ENCODE measurements at regions not wholly inside any gene's neighbourhood (a gene's known extent, or its start where the extent isn't known, plus 50 kb on each side); places are given as distances from the start of the nearest gene placed in this dataset.

GRCh38 chr1:218557731-218558130 is 212.6 kb downstream of the TGFB2 start:
- intact Hi-C loops (cut with micrococcal nuclease; ENCODE audit: unreplicated experiment): loop anchor here (2.0 to 5.0 kb wide), 3 partner anchors 57 to 115 kb away; no protein-coding TSS in a partner anchor
- peaks cover 8% of the 10 kb centered on the region for H3K36me3 Mint-ChIP-seq (ENCODE audit: insufficient read depth, unreplicated experiment)
- peak; percentile 86 for DNase-seq
- no peaks in the 10 kb centered on the region for H3K27me3 Mint-ChIP-seq (ENCODE audit: unreplicated experiment)
- H3K4me1 Mint-ChIP-seq (ENCODE audit: low read depth, unreplicated experiment): peaks cover 52% of the 10 kb centered on the region
- CTCF ChIA-PET: interaction anchor here (0.9 kb wide), 3 partner anchors 9 to 213 kb away, joined by 3 read pairs; partner anchors contain the start of gene TGFB2
- peak overlapping the region; percentile 72 for H3K27ac Mint-ChIP-seq (ENCODE audit: unreplicated experiment)
- no TSS peak for BruUV-seq (replicated peaks)
- TF ChIP-seq, protein P1, sequence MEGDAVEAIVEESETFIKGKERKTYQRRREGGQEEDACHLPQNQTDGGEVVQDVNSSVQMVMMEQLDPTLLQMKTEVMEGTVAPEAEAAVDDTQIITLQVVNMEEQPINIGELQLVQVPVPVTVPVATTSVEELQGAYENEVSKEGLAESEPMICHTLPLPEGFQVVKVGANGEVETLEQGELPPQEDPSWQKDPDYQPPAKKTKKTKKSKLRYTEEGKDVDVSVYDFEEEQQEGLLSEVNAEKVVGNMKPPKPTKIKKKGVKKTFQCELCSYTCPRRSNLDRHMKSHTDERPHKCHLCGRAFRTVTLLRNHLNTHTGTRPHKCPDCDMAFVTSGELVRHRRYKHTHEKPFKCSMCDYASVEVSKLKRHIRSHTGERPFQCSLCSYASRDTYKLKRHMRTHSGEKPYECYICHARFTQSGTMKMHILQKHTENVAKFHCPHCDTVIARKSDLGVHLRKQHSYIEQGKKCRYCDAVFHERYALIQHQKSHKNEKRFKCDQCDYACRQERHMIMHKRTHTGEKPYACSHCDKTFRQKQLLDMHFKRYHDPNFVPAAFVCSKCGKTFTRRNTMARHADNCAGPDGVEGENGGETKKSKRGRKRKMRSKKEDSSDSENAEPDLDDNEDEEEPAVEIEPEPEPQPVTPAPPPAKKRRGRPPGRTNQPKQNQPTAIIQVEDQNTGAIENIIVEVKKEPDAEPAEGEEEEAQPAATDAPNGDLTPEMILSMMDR (IDR thresholded peaks at IDR 0.05; ENCODE audit: unreplicated experiment): no peak
- H3K4me3 Mint-ChIP-seq (ENCODE audit: low read depth, unreplicated experiment): peak overlapping the region; percentile 19
- peaks cover 11% of the 10 kb centered on the region for H3K9me3 Mint-ChIP-seq (ENCODE audit: low read depth, unreplicated experiment)

DNA sequence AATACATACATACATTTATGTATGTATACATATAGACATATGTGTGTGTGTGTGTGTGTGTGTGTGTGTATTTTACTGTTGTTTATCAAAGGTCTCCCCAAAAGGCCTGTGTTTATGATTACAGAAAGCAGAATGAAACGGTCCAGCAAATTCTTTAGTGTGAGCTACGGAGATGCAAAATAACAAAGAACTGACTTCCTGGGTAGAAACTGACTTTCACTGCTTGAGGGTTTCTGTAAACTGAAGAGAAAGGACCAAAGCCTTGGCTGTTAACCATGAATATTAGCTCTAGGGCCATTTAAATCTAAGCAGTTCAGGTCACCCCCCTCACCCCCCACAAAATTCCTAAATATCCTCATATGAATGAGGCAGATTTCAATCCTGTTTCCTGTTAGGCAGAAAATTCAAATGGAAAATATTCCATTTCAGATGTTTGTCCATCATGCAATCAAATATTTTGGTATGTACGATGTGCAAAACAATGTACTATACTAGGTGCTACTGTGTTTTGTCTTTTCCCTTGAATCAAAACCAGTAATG is 213.2 kb downstream of the TGFB2 start:
- no peak overlapping the region for H3K4me3 Mint-ChIP-seq (ENCODE audit: low read depth, unreplicated experiment)
- CTCF ChIA-PET: interaction anchor here (0.6 to 0.9 kb wide), 4 partner anchors 10 to 213 kb away, joined by 3 read pairs; partner anchors contain the start of gene TGFB2
- H3K9me3 Mint-ChIP-seq (ENCODE audit: low read depth, unreplicated experiment): peaks cover 10% of the 10 kb centered on the region
- H3K27me3 Mint-ChIP-seq (ENCODE audit: unreplicated experiment): no peaks in the 10 kb centered on the region
- TF ChIP-seq, protein P1 (IDR thresholded peaks at IDR 0.05; ENCODE audit: unreplicated experiment): no peak
- no TSS peak for BruUV-seq (replicated peaks)
- peaks cover 8% of the 10 kb centered on the region for H3K36me3 Mint-ChIP-seq (ENCODE audit: insufficient read depth, unreplicated experiment)
- H3K4me1 Mint-ChIP-seq (ENCODE audit: low read depth, unreplicated experiment): peaks cover 48% of the 10 kb centered on the region
- intact Hi-C loops (cut with micrococcal nuclease; ENCODE audit: unreplicated experiment): loop anchor here (5.0 kb wide), 2 partner anchors 99 to 114 kb away; no protein-coding TSS in a partner anchor
- no peak overlapping the region for H3K27ac Mint-ChIP-seq (ENCODE audit: unreplicated experiment)
- DNase-seq: no peak

GRCh38 chr1:218565377-218565776 is 220.2 kb downstream of the TGFB2 start:
- BruUV-seq (replicated peaks): no TSS peak
- Mint-ChIP-seq H3K9me3 (ENCODE audit: low read depth, unreplicated experiment) (no peaks in the 10 kb centered on the region), H3K4me3 (ENCODE audit: low read depth, unreplicated experiment) (no peak overlapping the region), H3K27ac (ENCODE audit: unreplicated experiment) (no peak overlapping the region), H3K36me3 (ENCODE audit: insufficient read depth, unreplicated experiment) (no peaks in the 10 kb centered on the region), H3K27me3 (ENCODE audit: unreplicated experiment) (no peaks in the 10 kb centered on the region), H3K4me1 (ENCODE audit: low read depth, unreplicated experiment) (no peaks in the 10 kb centered on the region)
- intact Hi-C loops (cut with micrococcal nuclease; ENCODE audit: unreplicated experiment): no loop called here
- TF ChIP-seq, protein P1 (IDR thresholded peaks at IDR 0.05; ENCODE audit: unreplicated experiment): no peak
- DNase-seq: no peak
- CTCF ChIA-PET: no interaction called here

GRCh38 chr1:218568962-218569550 is 223.9 kb downstream of the TGFB2 start:
- no peak overlapping the region for H3K4me3 Mint-ChIP-seq (ENCODE audit: low read depth, unreplicated experiment)
- peaks cover 13% of the 10 kb centered on the region for H3K4me1 Mint-ChIP-seq (ENCODE audit: low read depth, unreplicated experiment)
- no TSS peak for BruUV-seq (replicated peaks)
- CTCF ChIA-PET: no interaction called here
- intact Hi-C loops (cut with micrococcal nuclease; ENCODE audit: unreplicated experiment): no loop called here
- no peak for DNase-seq
- H3K27me3 Mint-ChIP-seq (ENCODE audit: unreplicated experiment): no peaks in the 10 kb centered on the region
- no peaks in the 10 kb centered on the region for H3K36me3 Mint-ChIP-seq (ENCODE audit: insufficient read depth, unreplicated experiment)
- no peak overlapping the region for H3K27ac Mint-ChIP-seq (ENCODE audit: unreplicated experiment)
- no peaks in the 10 kb centered on the region for H3K9me3 Mint-ChIP-seq (ENCODE audit: low read depth, unreplicated experiment)
- TF ChIP-seq, protein P1 (IDR thresholded peaks at IDR 0.05; ENCODE audit: unreplicated experiment): no peak
